Fibroblast of mammary gland (primary cell): ENCODE measurements at regions not wholly inside any gene's neighbourhood (a gene's known extent, or its start where the extent isn't known, plus 50 kb on each side); places are given as distances from the start of the nearest gene placed in this dataset.

Experiments
- DNase-seq: peaks from one replicate; pipeline ENCODE4 v3.0.0-alpha.2; 2010; ENCODE audit warnings: low read depth
- H3K4me3 ChIP-seq: 2 replicates; pipeline ENCODE4 v1.5.1; 2011; ENCODE audit warnings: low read depth, mild to moderate bottlenecking, low read length, moderate library complexity; ENCODE audit not compliant: control insufficient read depth
- TF ChIP-seq, protein P1 (sequence below): conservative IDR thresholded peaks from 2 replicates; pipeline ENCODE4 v1.5.1; 2011; ENCODE audit warnings: low read depth, low read length, inconsistent platforms; ENCODE audit not compliant: control insufficient read depth, insufficient read depth

DNA sequence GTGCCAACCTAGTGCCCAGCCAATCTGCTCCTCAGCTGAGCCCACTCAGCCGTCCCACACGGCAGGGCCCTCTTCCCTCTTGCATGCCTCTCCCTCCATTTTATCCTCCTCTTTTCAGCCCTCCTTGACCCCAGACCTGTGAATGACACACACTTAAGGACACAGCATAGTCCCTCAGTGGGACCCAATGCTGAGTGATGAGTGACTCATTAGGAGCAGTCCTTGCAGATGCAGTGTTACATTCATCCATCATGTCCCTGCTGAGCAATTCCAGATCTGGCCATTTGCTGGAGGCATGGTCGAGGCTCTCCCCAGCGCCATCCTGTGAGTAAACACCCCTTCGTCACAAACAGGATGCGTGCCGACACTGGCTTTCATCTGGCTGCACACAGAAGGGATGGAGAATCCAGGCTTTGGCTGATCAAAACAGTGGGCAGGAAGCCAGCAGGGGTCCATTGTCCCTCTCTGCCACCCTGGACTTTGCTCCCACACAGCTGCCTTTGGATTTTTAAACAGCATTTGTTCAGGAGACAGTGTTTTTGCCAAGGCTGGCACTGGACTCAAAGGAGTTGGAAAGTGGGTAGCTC, 122.6 kb downstream of the AXIN2 start:
- peak; percentile 65 for DNase-seq

DNA sequence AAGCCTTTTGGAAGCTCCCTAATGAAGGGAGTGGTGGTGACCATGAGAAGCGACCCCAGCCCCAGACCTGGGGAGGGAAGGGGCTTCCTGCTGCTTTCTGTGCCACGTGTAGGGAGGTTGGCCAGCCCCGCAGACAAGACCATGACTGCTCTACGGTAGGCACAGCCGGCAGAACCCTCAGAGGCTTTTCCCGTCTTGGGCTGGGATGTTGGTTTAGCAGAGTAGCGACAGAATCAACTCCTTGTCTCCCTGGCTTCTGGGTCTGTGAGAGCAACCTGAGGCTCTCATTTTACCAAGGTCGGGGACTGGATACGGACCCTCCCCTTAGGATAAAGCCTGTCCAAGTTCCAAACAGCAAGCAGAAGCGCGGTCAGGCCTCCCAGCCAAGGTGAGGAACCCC, 123.3 kb downstream of the AXIN2 start:
- H3K4me3 ChIP-seq: no peak overlapping the region
- DNase-seq: no peak
- TF ChIP-seq, protein P1, sequence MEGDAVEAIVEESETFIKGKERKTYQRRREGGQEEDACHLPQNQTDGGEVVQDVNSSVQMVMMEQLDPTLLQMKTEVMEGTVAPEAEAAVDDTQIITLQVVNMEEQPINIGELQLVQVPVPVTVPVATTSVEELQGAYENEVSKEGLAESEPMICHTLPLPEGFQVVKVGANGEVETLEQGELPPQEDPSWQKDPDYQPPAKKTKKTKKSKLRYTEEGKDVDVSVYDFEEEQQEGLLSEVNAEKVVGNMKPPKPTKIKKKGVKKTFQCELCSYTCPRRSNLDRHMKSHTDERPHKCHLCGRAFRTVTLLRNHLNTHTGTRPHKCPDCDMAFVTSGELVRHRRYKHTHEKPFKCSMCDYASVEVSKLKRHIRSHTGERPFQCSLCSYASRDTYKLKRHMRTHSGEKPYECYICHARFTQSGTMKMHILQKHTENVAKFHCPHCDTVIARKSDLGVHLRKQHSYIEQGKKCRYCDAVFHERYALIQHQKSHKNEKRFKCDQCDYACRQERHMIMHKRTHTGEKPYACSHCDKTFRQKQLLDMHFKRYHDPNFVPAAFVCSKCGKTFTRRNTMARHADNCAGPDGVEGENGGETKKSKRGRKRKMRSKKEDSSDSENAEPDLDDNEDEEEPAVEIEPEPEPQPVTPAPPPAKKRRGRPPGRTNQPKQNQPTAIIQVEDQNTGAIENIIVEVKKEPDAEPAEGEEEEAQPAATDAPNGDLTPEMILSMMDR: no peak

More for the DNA sequence above, 122.6 kb downstream of the AXIN2 start:
- TF ChIP-seq, protein P1: no peak
- no peak overlapping the region for H3K4me3 ChIP-seq

GRCh38 chr17:65436871-65437270, 124.6 kb downstream of the AXIN2 start:
- TF ChIP-seq, protein P1: no peak
- no peak overlapping the region for H3K4me3 ChIP-seq
- no peak for DNase-seq

- TF ChIP-seq, protein P1: no peak
- no peak for DNase-seq
- H3K4me3 ChIP-seq: no peak overlapping the region
Measured at GRCh38 chr17:65434878-65435277, 126.6 kb downstream of the AXIN2 start.

- no peak overlapping the region for H3K4me3 ChIP-seq
- TF ChIP-seq, protein P1: no peak
- DNase-seq: no peak
Measured at GRCh38 chr17:65434251-65434650, 127.2 kb downstream of the AXIN2 start.

GRCh38 chr17:65433592-65433991, 127.9 kb downstream of the AXIN2 start:
- TF ChIP-seq, protein P1: no peak
- no peak for DNase-seq
- H3K4me3 ChIP-seq: no peak overlapping the region

DNA sequence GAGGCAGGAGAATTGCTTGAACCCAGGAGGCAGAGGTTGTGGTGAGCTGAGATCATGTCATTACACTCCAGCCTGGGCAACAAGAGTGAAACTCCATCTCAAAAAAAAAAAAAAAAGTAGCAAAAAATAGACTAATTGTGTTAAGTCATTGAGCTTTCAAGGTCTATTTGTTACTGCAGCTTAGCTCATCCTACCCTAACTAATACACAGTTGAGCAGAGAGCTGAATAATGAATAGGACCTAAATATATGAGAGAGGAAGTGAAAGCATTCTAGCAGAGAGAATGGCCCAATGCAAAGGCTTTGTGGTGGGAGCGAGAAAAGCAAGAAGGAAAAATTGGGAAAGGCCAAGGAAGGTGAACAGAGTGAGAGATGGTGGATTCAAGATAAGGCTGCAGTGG, 128.3 kb downstream of the AXIN2 start:
- TF ChIP-seq, protein P1: no peak
- H3K4me3 ChIP-seq: no peak overlapping the region
- no peak for DNase-seq
